Right cardiac atrium (tissue), 5 donors: ENCODE measurements at regions not wholly inside any gene's neighbourhood (a gene's known extent, or its start where the extent isn't known, plus 50 kb on each side); places are given as distances from the start of the nearest gene placed in this dataset.
A peak's percentile ranks its signal among the peaks of the same experiment; 100 is the strongest.

ENCODE experiments used
- ATAC-seq, 2 donors: fragments of 200-7000 bp; cut with Tn5 transposase; one replicate each; pipeline versions ENCODE4 v1.8.0 to v1.9.1; 2020; ENCODE audit warnings: moderate library complexity in 2 of 2, mild to moderate bottlenecking in 1 of 2
- DNase-seq, 3 donors: peaks; one replicate each; pipeline ENCODE4 v3.0.0-alpha.2; 2020
- H3K27ac ChIP-seq: one replicate; pipeline ENCODE4 v1.5.1; 2013; ENCODE audit warnings: mild to moderate bottlenecking, low read length, control low read depth, moderate library complexity
- H3K27me3 ChIP-seq: one replicate; pipeline ENCODE4 v1.6.1; 2013; ENCODE audit not compliant: control insufficient read depth, insufficient read depth
- H3K4me1 ChIP-seq: one replicate; pipeline ENCODE4 v1.6.1; 2013; ENCODE audit warnings: low read length; ENCODE audit not compliant: control insufficient read depth, insufficient read depth
- H3K4me3 ChIP-seq: one replicate; pipeline ENCODE4 v1.5.1; 2013; ENCODE audit warnings: low read length, control low read depth
- H3K9me3 ChIP-seq: one replicate; pipeline ENCODE4 v1.6.1; 2013; ENCODE audit warnings: low read length; ENCODE audit not compliant: control insufficient read depth
- WGBS: extraction: QIAGEN DNeasy Blood & Tissue Kit; methylation state at CpG from one replicate; pipeline ENCODE4 v1.1.7; 2013; 5-methylcytosine and 5-hydroxymethylcytosine counted together
- intact Hi-C, 4 donors: fragments of 100-400 bp; cut with DNase I; formaldehyde crosslinking; loops; one replicate each; pipeline versions ENCODE4 v1.11.0 to v1.14.0; 2022 to 2023
- donor health status: healthy with polysubstance abuse.
- donor health status: DM: no; HTN: yes; CAD: no.
- donor health status: DM: no; HTN: no; CAD: no.
- donor health status: DM: no; HTN: yes; CAD: no; lungs with severe emphysema.
- donor health status: DM: yes; HTN: yes; CAD: no.

DNA sequence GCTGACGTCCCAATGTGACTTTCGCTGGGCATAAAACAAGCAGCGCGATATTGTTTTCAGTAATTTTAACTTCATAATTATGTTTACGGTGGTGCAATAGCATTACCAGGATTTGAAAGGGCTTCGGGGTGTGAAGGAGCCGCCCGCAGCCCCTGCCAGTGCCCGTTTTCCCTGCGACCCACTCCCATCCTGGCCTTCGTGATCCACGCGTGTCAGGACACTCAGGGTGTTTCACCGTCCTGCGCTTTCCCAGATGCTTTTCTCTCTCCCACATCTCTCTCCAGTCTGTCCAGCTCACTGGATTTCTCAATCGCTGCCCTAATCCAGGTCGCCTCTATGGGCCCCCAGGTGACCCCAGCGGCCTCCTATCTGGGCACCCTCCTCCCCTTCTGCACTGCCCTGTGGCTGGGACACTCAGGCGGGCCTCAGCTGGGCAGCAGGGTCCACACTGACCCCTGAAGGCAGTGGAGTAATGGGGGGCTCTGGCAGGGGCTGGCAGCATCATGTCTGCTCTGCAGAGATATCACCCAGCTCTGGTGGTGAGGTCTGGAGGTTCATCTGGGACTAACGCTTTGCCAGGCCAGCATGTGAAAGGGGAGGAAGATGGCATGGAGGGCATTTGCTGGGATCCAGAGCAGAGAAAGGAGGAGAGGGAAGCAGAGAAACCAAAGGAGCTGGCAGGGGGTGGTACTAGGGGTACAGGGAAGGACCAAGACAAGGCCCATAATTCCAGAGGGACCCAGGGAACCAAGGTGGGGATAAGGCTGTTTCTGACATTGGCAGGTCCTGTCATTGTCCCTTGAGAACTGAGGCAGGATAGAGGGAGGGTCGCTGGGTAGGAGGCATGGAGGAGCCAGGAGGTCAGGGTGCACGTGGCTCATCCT is 622.8 kb downstream of the BRD1 start:
- ATAC-seq (no peak), DNase-seq (no peak)
- Histone ChIP-seq H3K4me3 (no peak overlapping the region), H3K4me1 (no peaks in the 10 kb centered on the region), H3K9me3 (no peaks in the 10 kb centered on the region), H3K27ac (no peak overlapping the region), H3K27me3 (no peaks in the 10 kb centered on the region)
- intact Hi-C loops = no loop called here
- 83% methylated on average over 22 of the region's 22 CpGs for WGBS

DNA sequence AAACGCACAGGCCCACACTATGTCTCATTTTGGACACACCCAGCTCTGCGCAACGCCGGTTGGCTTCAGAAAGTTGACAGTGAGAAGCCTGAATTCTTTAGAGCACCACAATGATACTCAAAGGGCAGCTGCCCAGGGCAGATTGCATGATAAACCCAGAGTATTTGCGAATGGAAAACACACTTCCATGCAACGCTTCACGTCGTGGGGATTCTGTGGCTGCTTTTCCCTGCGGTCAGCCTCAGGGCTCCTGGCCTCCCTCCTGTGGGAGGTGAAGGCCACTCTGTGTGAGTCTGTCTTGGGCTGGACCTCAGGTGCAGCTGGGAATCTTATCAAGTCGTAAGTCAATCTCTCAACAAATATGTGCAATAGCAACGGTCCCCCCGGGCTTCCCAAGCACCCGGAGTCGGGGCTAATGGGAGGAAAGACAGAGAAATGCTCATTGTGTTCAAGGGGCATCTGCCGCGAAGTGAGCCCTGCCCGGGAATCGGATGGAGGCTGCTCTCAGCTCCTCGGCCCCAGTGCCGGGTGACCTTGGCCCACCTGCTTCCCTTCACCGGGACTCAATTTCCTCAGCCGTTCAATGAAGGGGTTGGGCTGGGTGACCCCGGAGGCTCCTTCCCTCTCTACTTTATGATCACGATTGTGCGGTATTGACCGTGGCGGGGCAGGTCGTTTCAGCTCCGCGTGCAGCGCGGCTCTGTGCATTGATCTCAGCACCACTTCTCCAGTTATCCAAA is 623.6 kb downstream of the BRD1 start:
- H3K4me1 ChIP-seq = no peaks in the 10 kb centered on the region
- no peak for ATAC-seq
- H3K27ac ChIP-seq = no peak overlapping the region
- DNase-seq = no peak
- H3K4me3 ChIP-seq = no peak overlapping the region
- no peaks in the 10 kb centered on the region for H3K9me3 ChIP-seq
- no peaks in the 10 kb centered on the region for H3K27me3 ChIP-seq
- intact Hi-C loops = no loop called here
- WGBS = 80% methylated on average over 32 of the region's 32 CpGs

DNA sequence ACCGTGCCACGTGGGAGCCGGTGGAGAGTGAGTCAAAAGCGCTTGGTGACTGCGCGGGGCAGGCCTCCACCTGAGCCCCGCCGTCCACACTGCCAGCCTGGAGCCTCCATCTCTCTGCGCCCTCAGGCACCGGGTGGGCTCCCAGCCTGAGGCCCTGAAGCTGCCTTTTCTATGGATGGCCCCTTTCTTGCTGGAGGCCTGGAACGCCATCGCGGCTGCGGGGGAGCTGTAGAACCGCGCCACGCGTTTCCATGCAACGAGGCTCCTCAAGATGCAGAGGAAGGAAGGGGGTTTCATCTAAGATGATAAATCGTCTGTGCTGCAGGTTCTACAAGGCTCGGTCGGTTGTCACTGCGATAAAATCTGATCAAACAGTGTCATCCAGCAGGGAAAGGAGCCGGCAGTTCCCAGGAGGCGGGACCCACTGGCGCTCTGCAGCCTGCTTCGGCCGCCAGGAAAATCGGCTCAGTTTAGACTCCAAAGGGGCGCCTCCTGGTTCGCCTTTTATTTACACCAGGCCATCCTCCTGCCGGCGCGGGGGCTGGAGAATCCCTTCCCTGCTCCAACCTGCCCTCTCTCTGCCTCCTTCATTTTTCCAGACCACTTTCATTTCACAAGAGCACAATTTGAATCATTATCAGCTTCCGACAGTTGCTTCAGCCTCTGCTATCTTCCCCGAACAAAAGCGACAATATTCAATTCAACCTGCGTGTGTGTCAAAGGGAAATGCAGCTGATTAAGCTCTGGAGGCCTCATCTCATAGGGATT is 624.4 kb downstream of the BRD1 start:
- no peaks in the 10 kb centered on the region for H3K9me3 ChIP-seq
- no peak for ATAC-seq
- WGBS = 60% methylated on average over 38 of the region's 38 CpGs
- no peak overlapping the region for H3K4me3 ChIP-seq
- no peaks in the 10 kb centered on the region for H3K4me1 ChIP-seq
- H3K27me3 ChIP-seq = no peaks in the 10 kb centered on the region
- no peak for DNase-seq
- intact Hi-C loops = no loop called here
- H3K27ac ChIP-seq = no peak overlapping the region

DNA sequence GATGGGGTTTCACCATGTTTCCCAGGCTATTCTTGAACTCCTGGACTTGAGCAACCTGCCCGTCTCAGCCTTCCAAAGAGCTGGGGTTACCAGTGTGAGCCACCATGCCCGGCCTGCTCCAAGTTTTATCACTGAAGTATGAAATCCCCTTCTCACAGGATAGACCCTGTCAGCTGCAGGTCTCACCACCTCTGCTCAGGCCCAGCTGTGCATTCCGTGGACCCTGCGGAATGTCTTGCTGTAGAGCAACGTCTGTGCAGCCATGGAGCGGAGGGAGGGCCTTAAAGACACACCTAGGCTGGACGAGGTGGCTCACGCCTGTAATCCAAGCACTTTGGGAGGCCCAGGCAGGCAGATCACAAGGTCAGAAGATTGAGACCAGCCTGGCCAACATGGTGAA is 625.4 kb downstream of the BRD1 start:
- Histone ChIP-seq H3K9me3 (no peaks in the 10 kb centered on the region), H3K27me3 (no peaks in the 10 kb centered on the region), H3K4me1 (no peaks in the 10 kb centered on the region), H3K4me3 (no peak overlapping the region), H3K27ac (no peak overlapping the region)
- ATAC-seq = no peak
- DNase-seq = no peak
- intact Hi-C loops = no loop called here
- 76% methylated on average over 8 of the region's 8 CpGs for WGBS

DNA sequence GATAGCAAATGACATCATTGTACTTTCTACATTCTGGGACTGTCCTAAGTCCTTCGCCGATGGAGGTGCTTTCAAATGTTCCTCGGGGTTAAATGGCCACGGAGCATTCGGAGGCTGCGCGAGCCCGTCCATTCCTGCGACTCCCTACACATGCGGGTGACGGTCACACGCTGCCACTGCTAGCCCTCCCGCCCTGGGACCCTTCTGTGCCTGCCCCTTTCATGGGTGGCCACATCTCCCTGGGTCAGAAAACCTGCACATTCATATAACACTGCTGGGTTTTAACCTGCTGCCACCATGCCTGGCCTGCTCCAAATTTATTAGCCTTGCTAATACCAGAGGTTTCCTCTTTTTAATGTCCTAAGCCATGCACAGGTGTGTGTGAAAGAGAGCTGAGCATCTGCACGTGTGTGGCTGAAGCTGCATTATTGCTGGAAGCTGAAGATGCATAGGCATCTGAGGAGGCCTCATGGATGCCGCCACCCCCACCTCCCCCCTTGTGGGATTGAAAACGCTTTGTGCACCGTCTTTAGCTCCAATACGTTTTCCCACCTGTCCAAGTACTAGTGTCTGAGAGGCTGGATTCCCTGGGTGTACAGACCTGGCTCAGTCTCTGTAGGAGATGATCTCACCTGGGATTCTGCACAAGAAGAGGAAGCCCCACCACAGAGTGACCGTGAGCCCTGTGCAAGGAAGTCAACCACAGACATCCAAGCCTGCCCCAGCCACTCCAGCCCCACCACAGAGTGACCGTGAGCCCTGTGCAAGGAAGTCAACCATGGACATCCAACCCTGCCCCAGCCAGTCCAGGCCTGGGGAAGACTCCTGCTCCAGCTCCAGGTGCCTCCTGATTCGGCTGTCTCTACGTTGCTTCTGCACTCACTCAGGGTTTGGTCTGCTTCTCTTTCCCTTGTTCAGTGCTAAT is 626.4 kb downstream of the BRD1 start:
- no peak overlapping the region for H3K4me3 ChIP-seq
- intact Hi-C loops = no loop called here
- no peaks in the 10 kb centered on the region for H3K9me3 ChIP-seq
- H3K27ac ChIP-seq = no peak overlapping the region
- H3K27me3 ChIP-seq = no peaks in the 10 kb centered on the region
- ATAC-seq (no peak), DNase-seq (no peak)
- WGBS = 83% methylated on average over 22 of the region's 22 CpGs
- H3K4me1 ChIP-seq = no peaks in the 10 kb centered on the region

DNA sequence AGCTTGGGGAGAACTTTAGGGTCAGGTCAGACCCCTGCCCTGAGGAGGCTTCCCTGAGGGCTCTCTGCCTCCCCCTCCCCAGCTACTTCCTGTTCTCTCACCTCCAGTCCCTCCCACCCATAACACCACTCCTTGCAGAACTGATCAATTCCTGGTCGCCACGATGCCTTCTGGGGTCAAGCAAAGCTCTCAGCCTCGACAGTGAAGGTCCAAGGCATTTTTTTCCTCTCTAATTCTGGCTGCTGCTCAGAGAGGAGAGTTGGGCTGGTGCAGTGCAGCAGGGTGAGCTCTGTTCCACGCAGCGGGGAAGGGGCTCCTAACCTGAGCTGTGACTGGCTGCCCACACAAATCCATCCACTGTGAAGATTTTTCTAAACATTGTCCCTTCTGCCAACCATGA is 628.4 kb downstream of the BRD1 start:
- Histone ChIP-seq H3K4me1 (no peaks in the 10 kb centered on the region), H3K27ac (no peak overlapping the region), H3K9me3 (no peaks in the 10 kb centered on the region), H3K4me3 (no peak overlapping the region), H3K27me3 (no peaks in the 10 kb centered on the region)
- ATAC-seq (no peak), DNase-seq (no peak)
- WGBS = 66% methylated on average over 5 of the region's 5 CpGs
- intact Hi-C loops = loop anchor here in 1 of 4 donors (10.0 kb wide), 1 partner anchor 56 kb away; no protein-coding TSS in a partner anchor

DNA sequence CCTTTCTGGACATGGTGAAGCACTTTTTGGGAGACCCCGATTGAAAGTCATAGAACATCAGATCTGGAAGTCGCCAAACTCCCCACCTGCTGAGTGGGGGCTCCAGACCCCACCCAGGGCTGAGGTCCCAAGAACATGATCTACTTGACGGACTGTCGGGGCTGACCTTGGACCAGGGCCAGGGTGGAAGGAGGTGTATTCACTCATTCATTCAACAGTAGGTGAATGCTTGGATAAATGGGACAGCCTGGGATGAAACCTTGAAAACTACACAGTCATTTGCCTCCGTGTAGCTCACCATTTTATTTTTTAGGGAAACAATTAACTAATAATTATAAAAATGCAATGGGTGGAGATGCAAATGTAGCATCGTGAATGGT is 629.0 kb downstream of the BRD1 start:
- no peak for DNase-seq
- WGBS = 85% methylated on average over 6 of the region's 6 CpGs
- ATAC-seq = no peak
- no peaks in the 10 kb centered on the region for H3K27me3 ChIP-seq
- intact Hi-C loops = loop anchor here in 1 of 4 donors (10.0 kb wide), 1 partner anchor 56 kb away; no protein-coding TSS in a partner anchor
- no peak overlapping the region for H3K4me3 ChIP-seq
- H3K4me1 ChIP-seq = no peaks in the 10 kb centered on the region
- no peak overlapping the region for H3K27ac ChIP-seq
- H3K9me3 ChIP-seq = no peaks in the 10 kb centered on the region

DNA sequence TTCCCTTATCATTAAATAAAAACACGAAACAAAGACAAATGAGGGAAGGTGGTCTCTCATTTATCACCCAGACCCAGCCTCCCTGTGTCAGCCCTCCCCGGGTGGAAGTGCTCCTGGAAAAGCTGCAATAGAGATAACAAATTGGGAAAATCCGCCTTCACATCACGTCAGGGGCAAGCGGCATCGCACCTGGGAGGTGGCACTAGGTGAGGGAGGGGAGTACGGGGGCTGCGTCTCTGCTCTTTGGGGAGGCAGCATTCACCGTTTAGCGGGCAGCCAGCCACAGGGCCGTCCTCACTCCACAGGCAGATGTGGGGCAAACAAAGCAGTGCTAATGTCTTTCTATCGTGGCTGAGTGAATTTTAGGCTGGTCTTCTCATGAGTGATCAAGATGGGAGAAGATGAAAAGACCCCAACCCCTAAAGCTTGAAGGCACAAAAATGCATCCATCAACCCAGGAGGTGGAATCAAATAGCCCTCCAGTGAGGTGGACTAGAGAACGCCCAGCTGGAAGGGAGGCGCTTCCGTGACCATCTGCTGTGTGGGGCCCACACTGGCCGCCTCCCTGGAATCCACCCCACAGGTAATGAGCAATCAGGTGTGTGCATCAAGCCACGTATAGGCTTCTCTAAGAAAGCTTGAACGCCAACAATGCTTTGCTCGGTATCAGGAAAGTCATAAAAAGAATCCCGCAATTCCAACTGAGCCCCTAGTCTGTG is 629.5 kb downstream of the BRD1 start:
- Histone ChIP-seq H3K27ac (no peak overlapping the region), H3K4me1 (no peaks in the 10 kb centered on the region), H3K27me3 (no peaks in the 10 kb centered on the region), H3K4me3 (no peak overlapping the region), H3K9me3 (no peaks in the 10 kb centered on the region)
- DNase-seq (no peak), ATAC-seq (no peak)
- intact Hi-C loops = loop anchor here in 1 of 4 donors (10.0 kb wide), 1 partner anchor 57 kb away; no protein-coding TSS in a partner anchor
- 56% methylated on average over 20 of the region's 20 CpGs for WGBS

DNA sequence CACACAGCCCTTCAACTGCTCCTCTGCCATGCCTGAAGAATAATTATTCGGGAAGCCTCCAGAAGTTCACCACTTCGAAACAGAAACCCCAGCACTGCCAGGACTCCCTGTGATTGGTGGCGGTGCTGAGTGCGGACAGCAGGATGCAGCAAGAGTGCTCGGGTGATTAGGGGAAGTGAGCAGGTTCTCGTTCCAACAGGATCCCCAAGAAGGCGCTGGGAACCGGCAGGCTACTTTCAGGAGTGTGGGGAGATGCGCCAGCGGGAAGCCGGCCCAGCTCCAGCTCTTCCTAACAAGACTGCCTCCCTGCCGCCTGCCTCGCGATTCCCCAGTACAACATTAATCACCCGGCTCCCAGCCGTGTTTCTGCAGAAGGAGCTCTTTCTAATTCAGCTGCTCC is 630.2 kb downstream of the BRD1 start:
- Histone ChIP-seq H3K27ac (no peak overlapping the region), H3K9me3 (no peaks in the 10 kb centered on the region), H3K27me3 (no peaks in the 10 kb centered on the region), H3K4me1 (no peaks in the 10 kb centered on the region), H3K4me3 (no peak overlapping the region)
- 3% methylated on average over 16 of the region's 16 CpGs for WGBS
- ATAC-seq (peak in 1 of 2 donors; percentile 35), DNase-seq (no peak)
- intact Hi-C loops = loop anchor here in 1 of 4 donors (10.0 kb wide), 1 partner anchor 57 kb away; no protein-coding TSS in a partner anchor
